GM10248 (cell line): ENCODE measurements at regions not wholly inside any gene's neighbourhood (a gene's known extent, or its start where the extent isn't known, plus 50 kb on each side); places are given as distances from the start of the nearest gene placed in this dataset.
"Not testable (repeated sequence)": the region's sequence is repeated elsewhere in the genome, so short reads cannot be mapped to it uniquely, and the experiment has no call there.

ENCODE experiments used
- CTCF ChIA-PET: fragments of 300-600 bp; sonication (Branson Sonifier 250); formaldehyde crosslinking; extraction: SDS; loops from one replicate; lab custom pipeline; 2021; ENCODE audit warnings: antibody characterized with exemption; lab: Yijun Ruan, JAX
- POLR2A ChIA-PET: fragments of 350-650 bp; sonication (Branson Sonifier 250); formaldehyde crosslinking; extraction: SDS; loops from one replicate; lab custom pipeline; 2020; ENCODE audit warnings: antibody characterized with exemption; lab: Yijun Ruan, JAX
- DNase-seq: peaks from one replicate; pipeline ENCODE4 v3.0.0; 2012; ENCODE audit errors: extremely low spot score
- TF ChIP-seq, protein P1 (sequence below): IDR thresholded peaks from 2 replicates; pipeline ENCODE4 v1.5.1; 2012; ENCODE audit warnings: mild to moderate bottlenecking, low read depth; ENCODE audit errors: extremely low read depth, missing control alignments, control extremely low read depth

DNA sequence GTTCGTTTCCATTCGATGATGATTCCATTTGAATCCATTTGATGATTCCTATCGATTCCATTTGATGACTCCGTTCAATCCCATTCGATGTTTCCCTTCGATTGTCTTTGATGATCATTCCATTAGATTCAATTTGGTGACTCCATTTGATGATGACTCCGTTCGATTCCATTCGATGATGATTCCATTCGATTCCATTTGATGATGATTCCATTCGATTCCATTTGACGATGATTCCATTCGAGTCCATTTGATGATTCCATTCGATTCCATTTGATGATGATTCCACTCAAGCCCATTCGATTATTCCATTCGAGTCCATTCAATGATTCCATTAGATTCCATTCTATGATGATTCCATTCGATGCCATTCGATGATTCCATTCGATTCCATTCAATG is 2730.6 kb downstream of the RPIA start:
- CTCF ChIA-PET, DNase-seq, POLR2A ChIA-PET: not testable (repeated sequence)

DNA sequence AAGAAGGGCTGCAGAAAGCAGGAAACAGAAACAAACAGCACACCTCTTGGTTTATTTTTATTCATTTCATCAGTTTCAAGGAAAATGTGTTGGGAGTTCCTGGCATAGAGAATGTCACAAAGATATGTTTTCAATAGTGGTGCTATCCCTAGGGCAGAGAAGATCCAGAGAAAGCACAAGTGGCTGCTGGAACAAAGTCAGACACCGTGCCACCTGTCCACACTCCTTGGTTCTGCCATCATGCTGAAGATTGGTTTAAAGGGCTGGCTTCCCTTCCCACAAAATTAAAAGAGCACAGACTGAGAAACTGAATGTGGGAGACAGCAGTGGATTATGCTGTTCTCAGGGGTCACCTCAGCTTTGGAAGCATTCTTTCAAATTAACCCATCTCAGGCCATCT is 2735.7 kb downstream of the RPIA start:
- DNase-seq, CTCF ChIA-PET, POLR2A ChIA-PET: not testable (repeated sequence)

DNA sequence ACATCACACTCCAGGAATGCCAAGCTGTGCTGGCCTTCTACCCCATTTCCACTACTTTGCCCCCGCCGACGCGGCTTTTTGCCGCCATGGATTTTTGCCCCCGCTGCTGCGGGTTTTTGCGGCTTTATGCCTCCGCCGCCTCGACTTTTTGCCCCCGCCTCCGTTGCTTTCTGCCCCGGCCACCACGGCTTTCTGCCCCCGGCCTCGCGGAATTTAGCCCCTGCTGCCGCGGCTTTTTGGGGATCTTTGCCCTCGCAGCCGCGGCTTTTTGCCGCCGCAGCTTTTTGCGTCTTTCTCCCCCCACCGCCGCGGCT is 2750.4 kb downstream of the RPIA start:
- DNase-seq, POLR2A ChIA-PET, CTCF ChIA-PET: not testable (repeated sequence)

DNA sequence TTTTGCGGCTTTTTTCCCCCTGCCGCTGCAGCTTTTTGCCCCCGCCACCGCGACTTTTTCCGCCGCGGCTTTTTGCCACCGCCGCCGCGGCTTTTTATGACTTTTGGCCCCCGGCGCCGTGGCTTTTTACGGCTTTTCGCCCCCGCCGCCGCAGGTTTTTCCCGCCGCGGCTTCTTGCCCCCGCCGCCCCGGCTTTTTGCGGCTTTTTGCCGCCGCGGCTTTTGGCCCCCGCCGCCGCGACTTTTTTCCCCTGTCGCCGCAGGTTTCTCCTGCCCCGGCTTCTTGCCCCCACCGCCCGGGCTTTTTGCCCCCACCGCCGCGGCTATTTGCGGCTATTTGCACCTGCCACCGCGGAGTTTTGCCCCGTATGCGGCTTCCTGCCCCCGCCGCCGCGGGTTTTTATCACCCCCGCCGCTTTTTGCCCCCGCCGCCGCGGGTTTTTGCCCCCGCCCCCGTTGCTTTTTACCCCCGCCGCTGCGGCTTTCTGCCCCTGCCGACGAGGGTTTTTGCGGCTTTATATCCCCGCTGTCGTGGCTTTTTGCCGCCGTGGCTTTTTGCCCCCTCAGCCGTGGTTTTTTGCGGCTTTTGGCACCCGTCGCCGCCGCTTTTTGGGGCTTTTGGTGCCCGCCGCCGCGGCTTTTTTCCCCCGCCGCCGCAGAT is 2750.9 kb downstream of the RPIA start:
- DNase-seq, result peak; percentile 26
- TF ChIP-seq, protein P1, sequence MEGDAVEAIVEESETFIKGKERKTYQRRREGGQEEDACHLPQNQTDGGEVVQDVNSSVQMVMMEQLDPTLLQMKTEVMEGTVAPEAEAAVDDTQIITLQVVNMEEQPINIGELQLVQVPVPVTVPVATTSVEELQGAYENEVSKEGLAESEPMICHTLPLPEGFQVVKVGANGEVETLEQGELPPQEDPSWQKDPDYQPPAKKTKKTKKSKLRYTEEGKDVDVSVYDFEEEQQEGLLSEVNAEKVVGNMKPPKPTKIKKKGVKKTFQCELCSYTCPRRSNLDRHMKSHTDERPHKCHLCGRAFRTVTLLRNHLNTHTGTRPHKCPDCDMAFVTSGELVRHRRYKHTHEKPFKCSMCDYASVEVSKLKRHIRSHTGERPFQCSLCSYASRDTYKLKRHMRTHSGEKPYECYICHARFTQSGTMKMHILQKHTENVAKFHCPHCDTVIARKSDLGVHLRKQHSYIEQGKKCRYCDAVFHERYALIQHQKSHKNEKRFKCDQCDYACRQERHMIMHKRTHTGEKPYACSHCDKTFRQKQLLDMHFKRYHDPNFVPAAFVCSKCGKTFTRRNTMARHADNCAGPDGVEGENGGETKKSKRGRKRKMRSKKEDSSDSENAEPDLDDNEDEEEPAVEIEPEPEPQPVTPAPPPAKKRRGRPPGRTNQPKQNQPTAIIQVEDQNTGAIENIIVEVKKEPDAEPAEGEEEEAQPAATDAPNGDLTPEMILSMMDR, result no peak
- ChIA-PET POLR2A (no interaction called here), CTCF (no interaction called here)

DNA sequence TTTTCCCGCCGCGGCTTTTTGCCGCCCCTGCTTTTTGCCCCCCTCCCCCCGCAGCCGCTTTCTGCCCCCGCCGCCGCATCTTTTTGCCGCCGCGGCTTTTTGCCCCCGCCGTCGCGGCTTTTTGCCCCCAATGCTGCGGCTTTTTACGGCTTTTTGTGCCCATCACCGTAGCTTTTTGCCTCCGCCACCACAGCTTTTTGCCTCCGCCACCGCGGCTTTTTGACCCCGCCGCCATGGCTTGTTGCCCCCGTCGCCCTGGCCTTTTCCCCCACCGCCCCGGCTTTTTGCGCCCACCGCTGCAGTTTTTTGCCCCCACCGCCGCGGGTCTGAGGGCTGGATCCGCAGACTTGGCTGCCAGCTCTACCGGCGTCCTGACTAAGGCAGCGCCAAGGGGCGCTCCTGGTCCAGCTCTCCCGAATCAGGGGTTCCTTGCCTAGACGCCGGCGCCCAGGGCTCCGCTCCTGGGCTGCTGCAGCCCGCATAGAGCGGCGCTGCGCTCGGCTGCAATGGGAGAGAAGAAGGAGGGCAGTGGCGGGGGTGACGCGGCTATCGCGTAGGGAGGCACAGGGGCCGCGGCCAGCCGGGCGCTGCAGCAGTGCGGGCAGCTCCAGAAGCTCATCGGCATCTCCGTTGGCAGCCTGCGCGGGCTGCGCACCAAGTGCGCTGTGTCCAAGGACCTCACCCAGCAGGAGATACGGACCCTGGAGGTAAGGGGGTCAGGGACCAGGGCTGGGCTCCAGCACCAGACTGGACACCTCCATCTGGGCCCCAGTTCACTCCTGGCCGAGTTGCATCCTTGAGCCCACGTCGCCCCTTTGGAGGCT is 2751.6 kb downstream of the RPIA start:
- POLR2A ChIA-PET, DNase-seq, CTCF ChIA-PET: not testable (repeated sequence)

DNA sequence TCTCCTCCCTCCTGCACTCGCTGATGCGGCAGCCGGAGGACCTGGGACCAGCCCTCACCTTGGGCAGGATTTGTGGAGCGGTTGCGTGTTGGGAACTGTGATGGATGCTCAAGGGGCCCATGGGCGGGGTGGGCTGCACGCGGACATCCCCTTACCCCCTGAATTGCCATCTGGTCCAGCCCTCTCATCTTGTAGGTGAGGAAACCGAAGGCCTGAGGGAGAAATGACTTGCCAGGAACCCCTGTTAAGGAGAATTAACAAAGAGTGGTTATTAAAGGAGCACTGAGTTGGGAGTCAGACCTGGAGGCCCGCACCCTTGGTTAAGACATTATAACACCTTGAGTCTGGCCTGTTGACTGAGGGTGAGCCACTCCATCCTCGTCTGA is 2752.2 kb downstream of the RPIA start:
- DNase-seq, CTCF ChIA-PET: not testable (repeated sequence)

DNA sequence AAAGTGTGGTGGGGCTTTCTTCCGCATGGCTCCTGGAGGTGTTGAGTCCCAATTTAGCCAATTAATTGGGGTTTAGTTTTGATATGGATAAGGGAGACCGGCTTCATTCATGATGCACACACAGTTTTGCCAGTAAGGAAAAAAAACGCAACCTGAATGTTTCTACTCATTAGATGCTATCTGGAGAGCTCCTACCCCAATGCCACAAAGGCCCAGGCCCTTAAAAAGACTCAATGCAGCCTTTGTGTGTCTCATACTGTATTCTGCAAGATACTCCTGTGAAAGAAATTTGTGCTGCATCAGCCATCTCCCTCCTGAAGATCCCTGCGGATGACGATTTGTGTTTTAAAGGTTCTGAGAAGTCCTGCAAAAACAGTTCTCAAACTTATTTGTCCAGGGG is 2754.2 kb downstream of the RPIA start:
- DNase-seq, POLR2A ChIA-PET, CTCF ChIA-PET: not testable (repeated sequence)

More for the DNA sequence above, 2752.2 kb downstream of the RPIA start:
- POLR2A ChIA-PET, result not testable (repeated sequence)

DNA sequence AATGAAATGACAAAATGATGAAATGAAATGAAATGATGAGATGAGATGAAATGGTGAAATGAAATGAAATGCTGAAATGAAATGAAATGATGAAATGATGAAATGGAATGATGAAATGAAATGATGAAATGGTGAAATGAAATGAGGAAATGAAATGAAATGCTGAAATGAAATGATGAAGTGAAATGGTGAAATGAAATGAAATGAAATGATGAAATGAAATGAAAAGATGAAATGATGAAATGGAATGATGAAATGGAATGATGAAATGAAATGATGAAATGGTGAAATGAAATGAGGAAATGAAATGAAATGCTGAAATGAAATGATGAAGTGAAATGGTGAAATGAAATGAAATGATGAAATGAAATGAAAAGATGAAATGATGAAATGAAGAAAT is 2755.0 kb downstream of the RPIA start:
- CTCF ChIA-PET, DNase-seq, POLR2A ChIA-PET: not testable (repeated sequence)

DNA sequence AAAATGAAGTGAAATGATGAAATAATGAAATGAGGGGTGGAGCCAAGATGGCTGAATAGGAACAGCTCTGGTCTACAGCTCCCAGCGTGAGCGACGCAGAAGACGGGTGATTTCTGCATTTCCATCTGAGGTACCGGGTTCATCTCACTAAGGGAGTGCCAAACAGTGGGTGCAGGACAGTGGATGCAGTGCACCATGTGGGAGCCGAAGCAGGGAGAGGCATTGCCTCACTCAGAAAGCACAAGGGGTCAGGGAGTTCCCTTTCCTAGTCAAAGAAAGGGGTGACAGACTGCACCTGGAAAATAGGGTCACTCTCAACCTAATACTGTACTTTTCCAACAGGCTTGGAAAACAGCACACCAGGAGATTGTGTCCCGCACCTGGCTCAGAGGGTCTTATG is 2755.4 kb downstream of the RPIA start:
- DNase-seq, CTCF ChIA-PET, POLR2A ChIA-PET: not testable (repeated sequence)

DNA sequence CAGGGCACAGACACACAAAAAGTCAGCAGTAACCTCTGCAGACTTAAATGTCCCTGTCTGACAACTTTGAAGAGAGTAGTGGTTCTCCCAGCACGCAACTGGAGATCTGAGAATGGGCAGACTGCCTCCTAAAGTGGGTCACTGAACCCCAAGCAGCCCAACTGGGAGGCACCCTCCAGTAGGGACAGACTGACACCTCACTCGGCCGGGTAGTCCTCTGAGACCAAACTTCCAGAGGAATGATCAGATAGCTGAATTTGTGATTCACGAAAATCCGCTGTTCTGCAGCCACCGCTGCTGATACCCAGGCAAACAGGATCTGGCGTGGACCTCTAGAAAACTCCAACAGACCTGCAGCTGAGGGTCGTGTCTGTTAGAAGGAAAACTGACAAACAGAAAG is 2756.0 kb downstream of the RPIA start:
- DNase-seq, POLR2A ChIA-PET, CTCF ChIA-PET: not testable (repeated sequence)

DNA sequence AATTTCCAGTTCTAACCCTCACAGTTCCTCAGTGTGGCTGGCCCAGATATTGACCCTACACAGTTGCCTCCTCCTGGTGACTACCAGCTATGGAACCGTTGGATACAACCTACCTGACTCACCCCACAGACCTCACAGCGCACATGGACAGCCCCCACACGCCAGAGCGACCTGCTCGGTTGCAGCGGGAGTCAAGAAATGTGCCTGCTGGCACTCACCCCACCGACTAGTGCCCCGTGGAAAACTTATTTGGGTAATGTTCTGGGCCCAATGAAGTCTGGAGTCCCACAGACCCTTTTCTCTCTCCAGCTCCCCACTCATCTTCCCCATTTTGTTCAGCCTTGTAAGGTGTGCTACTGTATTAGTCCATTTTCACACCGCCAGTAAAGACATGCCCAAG is 2770.8 kb downstream of the RPIA start:
- CTCF ChIA-PET, result not testable (repeated sequence)

DNA sequence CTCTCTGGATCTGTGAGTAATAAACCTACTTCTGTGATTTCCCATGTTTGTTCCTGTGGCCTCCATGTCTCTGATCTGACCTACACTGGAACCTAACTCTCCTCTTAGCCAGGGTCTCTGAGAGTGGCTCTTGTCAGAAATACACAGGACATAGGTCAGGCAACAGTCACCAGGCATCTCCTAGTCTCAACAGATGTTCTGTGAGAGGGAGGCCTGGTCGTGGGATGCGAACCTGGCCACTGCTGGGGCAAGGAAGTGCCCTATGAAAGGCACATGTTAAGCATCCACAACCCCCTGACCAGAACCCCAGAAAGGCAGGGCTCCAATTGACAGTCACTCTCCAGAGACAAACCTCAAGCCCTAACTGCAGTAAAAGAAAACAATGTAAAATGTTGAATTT is 2771.5 kb downstream of the RPIA start:
- CTCF ChIA-PET, POLR2A ChIA-PET, DNase-seq: not testable (repeated sequence)

More for the DNA sequence above, 2770.8 kb downstream of the RPIA start:
- DNase-seq, POLR2A ChIA-PET: not testable (repeated sequence)

DNA sequence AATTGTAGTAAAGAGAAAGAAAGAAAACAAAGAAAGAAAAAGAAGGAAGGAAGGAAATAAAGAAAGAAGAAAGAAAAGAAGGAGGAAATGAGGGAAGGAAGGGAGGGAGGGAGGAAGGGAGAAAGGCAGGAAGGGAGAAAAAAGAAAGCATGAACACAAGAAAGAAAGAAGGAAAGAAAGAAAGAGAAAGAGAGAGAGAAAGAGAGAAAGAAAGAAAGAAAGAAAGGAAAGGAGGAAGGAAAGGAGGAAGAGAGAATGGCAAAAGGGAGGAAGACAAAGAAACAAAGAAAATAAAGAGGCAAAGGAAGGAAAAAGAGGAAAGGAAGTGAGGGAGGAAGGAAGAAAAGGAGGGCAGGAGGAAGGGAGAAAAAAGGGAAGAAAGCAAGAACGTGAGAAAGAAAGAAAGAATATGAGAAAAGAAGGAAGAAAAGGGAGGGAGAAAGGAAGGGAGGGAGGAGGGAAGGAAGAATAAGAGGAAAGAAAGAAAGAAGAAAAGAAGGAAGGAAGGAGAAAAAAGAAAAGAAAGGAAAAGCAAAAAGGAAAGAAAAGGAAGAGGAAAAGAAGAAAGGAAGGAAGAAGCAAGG is 2775.4 kb downstream of the RPIA start:
- DNase-seq, POLR2A ChIA-PET, CTCF ChIA-PET: not testable (repeated sequence)

DNA sequence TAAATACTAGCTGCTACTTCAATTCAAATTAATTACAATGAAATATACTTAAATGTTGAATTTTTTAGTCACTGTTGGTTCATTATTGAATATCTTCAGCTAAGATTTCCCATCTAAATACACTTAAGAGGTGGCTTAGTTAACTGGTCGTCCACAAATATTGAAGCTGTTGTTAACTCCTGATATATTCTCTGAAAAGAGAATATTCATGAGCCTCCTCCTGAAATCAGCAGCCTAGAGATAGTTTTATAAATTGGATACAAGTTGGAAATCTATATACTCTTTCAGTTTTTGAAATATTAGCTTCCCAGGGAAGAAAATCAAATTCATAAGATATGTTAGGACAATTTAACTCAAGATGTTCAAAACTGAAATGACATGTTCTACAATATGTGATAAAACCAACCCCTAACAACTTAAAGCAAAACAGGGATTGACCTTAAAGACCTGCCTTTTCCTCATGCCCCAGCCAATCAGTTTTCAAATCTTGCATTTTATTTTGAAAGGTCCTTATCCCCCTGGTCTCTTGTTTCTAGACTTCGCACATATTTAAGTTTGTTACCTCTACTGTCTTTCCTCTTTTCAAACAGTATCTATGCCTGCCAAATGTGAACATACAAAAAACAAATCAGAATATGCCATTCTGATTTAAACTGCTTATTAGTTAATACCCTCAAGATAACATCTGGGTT is 2784.9 kb downstream of the RPIA start:
- CTCF ChIA-PET, DNase-seq, POLR2A ChIA-PET: not testable (repeated sequence)

DNA sequence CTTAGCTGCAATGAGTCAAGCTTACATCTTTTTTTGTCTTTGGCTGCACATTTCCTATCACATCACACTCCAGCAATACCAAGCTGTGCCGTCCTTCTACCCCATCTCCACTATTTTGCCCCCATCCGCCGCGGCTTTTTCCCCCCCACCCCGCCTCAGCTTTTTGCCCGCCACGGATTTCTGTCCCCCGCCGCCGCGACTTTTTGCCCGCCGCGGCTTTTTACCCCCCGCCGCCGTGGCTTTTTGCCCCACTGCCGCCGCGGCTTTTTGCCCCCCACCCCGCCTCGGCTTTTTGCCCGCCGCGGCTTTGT is 2785.4 kb downstream of the RPIA start:
- CTCF ChIA-PET, POLR2A ChIA-PET, DNase-seq: not testable (repeated sequence)

DNA sequence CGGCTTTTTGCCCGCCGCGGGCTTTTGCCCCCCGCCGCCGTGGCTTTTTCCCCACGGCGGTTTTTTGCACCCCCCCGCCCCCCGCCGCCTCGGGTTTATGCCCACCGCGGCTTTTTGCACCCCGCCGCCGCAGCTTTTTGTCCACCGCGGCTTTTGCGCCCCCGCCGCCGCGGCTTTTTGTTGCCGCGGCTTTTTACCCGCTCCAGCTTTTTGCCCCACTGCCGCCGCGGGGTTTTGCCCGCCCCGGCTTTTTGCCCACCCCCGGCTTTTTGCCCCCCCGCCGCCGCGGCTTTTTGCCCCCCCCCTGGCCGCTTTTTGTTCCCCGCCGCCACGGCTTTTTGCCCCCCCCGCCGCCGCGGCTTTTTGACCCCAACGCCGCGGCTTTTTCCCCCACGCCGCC is 2785.8 kb downstream of the RPIA start:
- DNase-seq, CTCF ChIA-PET, POLR2A ChIA-PET: not testable (repeated sequence)
